Neural crest cell (in vitro differentiated cells): ENCODE measurements at regions not wholly inside any gene's neighbourhood (a gene's known extent, or its start where the extent isn't known, plus 50 kb on each side); places are given as distances from the start of the nearest gene placed in this dataset.

ENCODE experiments used
- DNase-seq: peaks from one replicate; pipeline ENCODE4 v3.0.0; 2021; ENCODE audit warnings: low read depth, mixed read lengths, low spot score
- H3K27ac Mint-ChIP-seq: one replicate; pipeline ENCODE4 v1.8.0; 2021; ENCODE audit warnings: mild to moderate bottlenecking, mixed read lengths; ENCODE audit not compliant: unreplicated experiment
- H3K27me3 Mint-ChIP-seq: 2 replicates; pipeline ENCODE4 v1.8.0; 2021; ENCODE audit warnings: low read depth, mild to moderate bottlenecking, mixed read lengths
- H3K36me3 Mint-ChIP-seq: 2 replicates; pipeline ENCODE4 v1.8.0; 2021; ENCODE audit warnings: low read depth, mild to moderate bottlenecking, mixed read lengths
- H3K4me1 Mint-ChIP-seq: 2 replicates; pipeline ENCODE4 v1.8.0; 2021; ENCODE audit warnings: mixed read lengths
- H3K4me3 Mint-ChIP-seq: one replicate; pipeline ENCODE4 v1.8.0; 2021; ENCODE audit warnings: mild to moderate bottlenecking, mixed read lengths
- H3K9me3 Mint-ChIP-seq: 2 replicates; pipeline ENCODE4 v1.8.0; 2021; ENCODE audit warnings: mixed read lengths
- CTCF ChIP-seq: fragments of 200-600 bp; sonication (generic); conservative IDR thresholded peaks from 2 replicates; pipeline ENCODE4 v1.5.0; 2021; ENCODE audit warnings: antibody characterized with exemption, mild to moderate bottlenecking

GRCh38 chr16:86958423-86958822 lies 358.8 kb downstream of the C16orf95 start:
- Mint-ChIP-seq H3K4me3 (no peak overlapping the region), H3K4me1 (peaks cover 76% of the 10 kb centered on the region), H3K27me3 (no peaks in the 10 kb centered on the region), H3K9me3 (no peaks in the 10 kb centered on the region), H3K36me3 (no peaks in the 10 kb centered on the region), H3K27ac (peak overlapping the region; percentile 47)
- no peak for TF ChIP-seq CTCF
- no peak for DNase-seq

- Mint-ChIP-seq H3K4me1 (peaks cover 72% of the 10 kb centered on the region), H3K27ac (peak overlapping the region; percentile 47), H3K4me3 (peak overlapping the region; percentile 27), H3K9me3 (no peaks in the 10 kb centered on the region), H3K27me3 (no peaks in the 10 kb centered on the region), H3K36me3 (no peaks in the 10 kb centered on the region)
- DNase-seq, result no peak
- TF ChIP-seq CTCF, result no peak
Observed at GRCh38 chr16:86959091-86959651, 358.0 kb downstream of the C16orf95 start.

- H3K9me3 Mint-ChIP-seq, result no peaks in the 10 kb centered on the region
- TF ChIP-seq CTCF, result no peak
- no peaks in the 10 kb centered on the region for H3K27me3 Mint-ChIP-seq
- H3K27ac Mint-ChIP-seq, result peak overlapping the region; percentile 64
- no peaks in the 10 kb centered on the region for H3K36me3 Mint-ChIP-seq
- H3K4me3 Mint-ChIP-seq, result peak overlapping the region; percentile 49
- H3K4me1 Mint-ChIP-seq, result peaks cover 68% of the 10 kb centered on the region
- no peak for DNase-seq
Observed at GRCh38 chr16:86959729-86960128, 357.5 kb downstream of the C16orf95 start.

GRCh38 chr16:86960266-86960665 lies 356.9 kb downstream of the C16orf95 start:
- no peaks in the 10 kb centered on the region for H3K27me3 Mint-ChIP-seq
- no peak for DNase-seq
- H3K36me3 Mint-ChIP-seq, result no peaks in the 10 kb centered on the region
- peak overlapping the region; percentile 49 for H3K4me3 Mint-ChIP-seq
- H3K27ac Mint-ChIP-seq, result peak overlapping the region; percentile 64
- no peaks in the 10 kb centered on the region for H3K9me3 Mint-ChIP-seq
- TF ChIP-seq CTCF, result no peak
- H3K4me1 Mint-ChIP-seq, result peaks cover 64% of the 10 kb centered on the region

GRCh38 chr16:86961171-86961601 lies 356.0 kb downstream of the C16orf95 start:
- Mint-ChIP-seq H3K4me3 (peak overlapping the region; percentile 20), H3K27ac (no peak overlapping the region), H3K4me1 (peaks cover 55% of the 10 kb centered on the region)

More at GRCh38 chr16:86961171-86961601, 356.0 kb downstream of the C16orf95 start:
- H3K9me3 Mint-ChIP-seq, result no peaks in the 10 kb centered on the region
- no peaks in the 10 kb centered on the region for H3K27me3 Mint-ChIP-seq
- no peak for TF ChIP-seq CTCF
- H3K36me3 Mint-ChIP-seq, result no peaks in the 10 kb centered on the region
- no peak for DNase-seq
